Cardiac fibroblast (primary cell): ENCODE measurements at regions not wholly inside any gene's neighbourhood (a gene's known extent, or its start where the extent isn't known, plus 50 kb on each side); places are given as distances from the start of the nearest gene placed in this dataset.

Experiments
- DNase-seq, 2 donors: peaks; one replicate each; pipeline versions ENCODE4 v3.0.0 to v3.0.0-alpha.2; 2010; ENCODE audit warnings: low read depth in 2 of 2
- H3K4me3 ChIP-seq, 2 donors: replicated peaks in 1 of 2; 1 replicate in 1 of 2; 2 replicates in 1 of 2; pipeline ENCODE4 v1.5.1; 2011; ENCODE audit warnings: low read depth in 2 of 2, low read length in 2 of 2, mild to moderate bottlenecking in 2 of 2, moderate library complexity in 1 of 2
- CTCF ChIP-seq: IDR thresholded peaks from one replicate; pipeline ENCODE4 v1.5.1; 2011; ENCODE audit warnings: low read depth, mild to moderate bottlenecking, low read length, inconsistent platforms

- no peak for DNase-seq
- no peak overlapping the region for H3K4me3 ChIP-seq
- TF ChIP-seq CTCF: no peak
These were observed 536.3 kb downstream of the INSC start for GRCh38 chr11:15651033-15651432.

DNA sequence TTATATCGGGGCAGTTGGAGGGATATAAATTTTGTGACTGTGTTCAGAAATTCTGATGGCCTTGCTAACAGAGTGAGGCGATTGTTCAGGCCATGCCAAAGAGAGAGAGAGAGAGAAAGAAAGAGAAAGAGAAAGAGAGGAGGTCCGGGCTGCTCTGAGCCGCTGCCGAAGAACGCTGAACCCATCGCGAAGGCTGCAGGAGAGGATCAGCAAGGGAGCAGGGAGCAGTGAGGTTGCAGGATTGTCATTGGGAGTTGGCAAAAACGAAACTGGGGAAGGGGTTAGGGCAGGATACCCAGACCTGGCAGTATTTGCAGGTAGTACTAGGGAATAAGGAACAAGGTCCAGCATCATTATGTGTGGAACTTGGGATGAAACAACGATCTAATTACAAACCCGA is 537.1 kb downstream of the INSC start:
- no peak for TF ChIP-seq CTCF
- no peak for DNase-seq
- H3K4me3 ChIP-seq: no peak overlapping the region

- DNase-seq: no peak
- TF ChIP-seq CTCF: no peak
- no peak overlapping the region for H3K4me3 ChIP-seq
These were observed 538.5 kb downstream of the INSC start for GRCh38 chr11:15653191-15653710.

DNA sequence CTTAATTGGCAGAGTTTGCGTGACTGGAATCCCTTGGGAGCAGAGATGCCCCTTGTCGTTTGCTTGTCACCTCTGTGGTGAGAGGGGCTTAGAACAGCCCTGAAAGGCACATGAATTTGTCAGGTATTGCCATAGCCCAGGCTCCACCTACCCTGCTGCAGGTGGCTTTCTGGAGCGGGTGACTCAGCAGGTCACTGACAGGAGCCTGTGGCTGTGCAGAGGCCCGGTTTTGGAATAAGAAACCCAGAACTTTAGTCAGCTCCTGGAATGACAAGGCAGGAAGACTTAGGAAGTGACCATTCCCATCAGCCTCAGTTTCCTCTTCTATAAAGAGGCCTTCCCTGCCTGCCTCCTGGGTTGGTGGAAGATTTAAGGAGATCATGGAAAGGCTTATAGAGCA is 539.7 kb downstream of the INSC start:
- DNase-seq: no peak
- no peak overlapping the region for H3K4me3 ChIP-seq
- TF ChIP-seq CTCF: no peak

- no peak overlapping the region for H3K4me3 ChIP-seq
- DNase-seq: no peak
- TF ChIP-seq CTCF: no peak
These were observed 540.8 kb downstream of the INSC start for GRCh38 chr11:15655552-15655951.

GRCh38 chr11:15657264-15657663 is 542.5 kb downstream of the INSC start:
- TF ChIP-seq CTCF: no peak
- H3K4me3 ChIP-seq: no peak overlapping the region
- DNase-seq: no peak

DNA sequence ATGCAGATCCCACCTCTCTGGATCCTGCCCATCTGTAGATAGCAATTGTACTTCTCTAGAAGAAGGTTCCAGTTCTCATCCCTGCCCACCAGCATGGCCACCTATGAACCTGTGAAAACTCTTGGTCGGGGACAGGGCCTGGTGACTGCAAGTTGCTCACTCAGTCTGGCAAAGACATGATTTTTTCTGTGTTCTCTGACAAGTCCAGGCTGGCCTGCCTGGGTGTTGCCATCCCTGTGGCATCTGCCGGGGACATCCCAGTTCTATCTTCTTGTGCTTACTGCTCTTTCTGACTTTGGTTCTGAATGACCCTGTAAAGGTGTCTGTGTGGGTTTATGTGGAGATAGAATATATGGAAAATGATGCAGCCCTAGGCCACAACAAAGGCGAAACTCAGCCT is 545.8 kb downstream of the INSC start:
- no peak for TF ChIP-seq CTCF
- no peak for DNase-seq
- H3K4me3 ChIP-seq: no peak overlapping the region
